DMS53 (cell line): ENCODE measurements at regions not wholly inside any gene's neighbourhood (a gene's known extent, or its start where the extent isn't known, plus 50 kb on each side); places are given as distances from the start of the nearest gene placed in this dataset.
A peak's percentile ranks its signal among the peaks of the same experiment; 100 is the strongest.
"Not testable (repeated sequence)": the region's sequence is repeated elsewhere in the genome, so short reads cannot be mapped to it uniquely, and the experiment has no call there.

ENCODE experiments used
- DNase-seq: peaks from one replicate; lab custom pipeline; 2025; lab: John Stamatoyannopoulos, UW

- no peak for DNase-seq
Observed at GRCh38 chr1:22196041-22196440, 53.1 kb upstream of the WNT4 start.

- no peak for DNase-seq
Observed at GRCh38 chr1:22196641-22197040, 53.7 kb upstream of the WNT4 start.

GRCh38 chr1:22197644-22198043 is 54.7 kb upstream of the WNT4 start:
- DNase-seq: no peak

- DNase-seq: no peak
Observed at GRCh38 chr1:22201023-22201422, 58.1 kb upstream of the WNT4 start.

GRCh38 chr1:22203335-22203734 is 60.4 kb upstream of the WNT4 start:
- no peak for DNase-seq

GRCh38 chr1:22204057-22204840 is 61.4 kb upstream of the WNT4 start:
- DNase-seq: no peak

- no peak for DNase-seq
Observed at GRCh38 chr1:22204989-22205913, 62.4 kb upstream of the WNT4 start.

GRCh38 chr1:22206551-22207125 is 63.7 kb upstream of the WNT4 start:
- no peak for DNase-seq

GRCh38 chr1:22207511-22208267 is 64.8 kb upstream of the WNT4 start:
- no peak for DNase-seq

- DNase-seq: no peak
Observed at GRCh38 chr1:22208268-22208972, 65.5 kb upstream of the WNT4 start.

- DNase-seq: no peak
Observed at GRCh38 chr1:22208973-22209378, 66.1 kb upstream of the WNT4 start.

GRCh38 chr1:22210176-22210575 is 67.3 kb upstream of the WNT4 start:
- DNase-seq: no peak

- no peak for DNase-seq
Observed at GRCh38 chr1:22210636-22211035, 67.7 kb upstream of the WNT4 start.

- DNase-seq: not testable (repeated sequence)
Observed at GRCh38 chr1:22211459-22211858, 68.6 kb upstream of the WNT4 start.

GRCh38 chr1:22212400-22213233 is 69.7 kb upstream of the WNT4 start:
- DNase-seq: no peak

GRCh38 chr1:22216210-22216883 is 73.5 kb upstream of the WNT4 start:
- peak; percentile 67 for DNase-seq

GRCh38 chr1:22216966-22217365 is 74.1 kb upstream of the WNT4 start:
- no peak for DNase-seq

GRCh38 chr1:22217811-22218460 is 75.0 kb upstream of the WNT4 start:
- DNase-seq: no peak

GRCh38 chr1:22218618-22219250 is 75.8 kb upstream of the WNT4 start:
- DNase-seq: no peak
